Liver (tissue), 7 donors: ENCODE measurements at regions not wholly inside any gene's neighbourhood (a gene's known extent, or its start where the extent isn't known, plus 50 kb on each side); places are given as distances from the start of the nearest gene placed in this dataset.

Experiments
- DNase-seq: peaks from one replicate; pipeline ENCODE4 v3.0.0-alpha.2; 2017; ENCODE audit warnings: low spot score
- H3K27ac ChIP-seq, 2 donors: one replicate each; pipeline ENCODE4 v1.7.0; 2013; ENCODE audit warnings: inconsistent platforms in 2 of 2, low read length in 2 of 2, control low read depth in 1 of 2, low read depth in 1 of 2, mild to moderate bottlenecking in 1 of 2
- H3K27me3 ChIP-seq, 4 donors: one replicate each; pipeline versions ENCODE4 v1.6.1 to v1.7.0; 2013; ENCODE audit warnings: low read length in 3 of 4, inconsistent platforms in 1 of 4, mild to moderate bottlenecking in 1 of 4, moderate library complexity in 1 of 4; ENCODE audit not compliant: control insufficient read depth in 4 of 4, insufficient read depth in 4 of 4
- H3K36me3 ChIP-seq, 4 donors: one replicate each; pipeline versions ENCODE4 v1.6.1 to v1.7.0; 2013; ENCODE audit warnings: low read length in 3 of 4, mild to moderate bottlenecking in 3 of 4, low read depth in 1 of 4, moderate library complexity in 1 of 4; ENCODE audit not compliant: control insufficient read depth in 4 of 4, insufficient read depth in 3 of 4
- H3K4me1 ChIP-seq, 4 donors: one replicate each; pipeline versions ENCODE4 v1.6.1 to v1.7.0; 2013; ENCODE audit warnings: low read length in 3 of 4, mild to moderate bottlenecking in 3 of 4, moderate library complexity in 1 of 4; ENCODE audit not compliant: control insufficient read depth in 4 of 4, insufficient read depth in 4 of 4
- H3K4me3 ChIP-seq, 3 donors: one replicate each; pipeline versions ENCODE4 v1.6.1 to v1.7.0; 2013; ENCODE audit warnings: low read length in 3 of 3, control low read depth in 1 of 3, low read depth in 1 of 3, mild to moderate bottlenecking in 1 of 3
- H3K9ac ChIP-seq, 2 donors: one replicate each; pipeline ENCODE4 v1.7.0; 2013; ENCODE audit warnings: low read length in 2 of 2, mild to moderate bottlenecking in 2 of 2, moderate library complexity in 2 of 2, control low read depth in 1 of 2, low read depth in 1 of 2
- H3K9me3 ChIP-seq, 4 donors: one replicate each; pipeline versions ENCODE4 v1.6.1 to v1.7.0; 2013; ENCODE audit warnings: low read length in 3 of 4; ENCODE audit not compliant: control insufficient read depth in 4 of 4
- EGR1 ChIP-seq, 2 donors: IDR thresholded peaks; 2 replicates each; pipeline ENCODE4 v1.6.1; 2016 to 2018; ENCODE audit warnings: antibody characterized with exemption in 2 of 2, low read depth in 2 of 2
- FOXA2 ChIP-seq: IDR thresholded peaks from 2 replicates; pipeline ENCODE4 v1.6.1; 2016; ENCODE audit warnings: antibody characterized with exemption
- GABPA ChIP-seq, 2 donors: IDR thresholded peaks in 1 of 2; conservative IDR thresholded peaks in 1 of 2; 2 replicates each; pipeline ENCODE4 v1.6.1; 2016; ENCODE audit warnings: antibody characterized with exemption in 2 of 2, mild to moderate bottlenecking in 1 of 2, moderate library complexity in 1 of 2
- HNF4G ChIP-seq: IDR thresholded peaks from 2 replicates; pipeline ENCODE4 v1.6.1; 2016; ENCODE audit warnings: antibody characterized with exemption
- RAD21 ChIP-seq, 2 donors: IDR thresholded peaks; 2 replicates each; pipeline ENCODE4 v1.6.1; 2016; ENCODE audit warnings: antibody characterized with exemption in 2 of 2, mild to moderate bottlenecking in 2 of 2
- RXRA ChIP-seq, 2 donors: IDR thresholded peaks; 2 replicates each; pipeline ENCODE4 v1.6.1; 2017 to 2018; ENCODE audit warnings: antibody characterized with exemption in 2 of 2, mild to moderate bottlenecking in 1 of 2
- TAF1 ChIP-seq: conservative IDR thresholded peaks from 2 replicates; pipeline ENCODE4 v1.6.1; 2016; ENCODE audit warnings: antibody characterized with exemption, mild to moderate bottlenecking
- YY1 ChIP-seq: IDR thresholded peaks from 2 replicates; pipeline ENCODE4 v1.6.1; 2016; ENCODE audit warnings: antibody characterized with exemption, mild to moderate bottlenecking
- WGBS: extraction: QIAGEN DNeasy Blood & Tissue Kit; methylation state at CpG from one replicate; pipeline ENCODE4 v1.1.7; 2013; 5-methylcytosine and 5-hydroxymethylcytosine counted together
- TF ChIP-seq, protein P1 (sequence below): IDR thresholded peaks from 2 replicates; pipeline ENCODE4 v1.6.1; 2016; ENCODE audit warnings: antibody characterized with exemption
- TF ChIP-seq, protein P2 (sequence below): IDR thresholded peaks from 2 replicates; pipeline ENCODE4 v1.6.1; 2016; ENCODE audit warnings: antibody characterized with exemption
- TF ChIP-seq, protein P3 (sequence below): IDR thresholded peaks from 2 replicates; pipeline ENCODE4 v1.6.1; 2016; ENCODE audit warnings: antibody characterized with exemption
- TF ChIP-seq, protein P4 (sequence below): IDR thresholded peaks from 2 replicates; pipeline ENCODE4 v1.6.1; 2016; ENCODE audit warnings: antibody characterized with exemption, mild to moderate bottlenecking
- donor health status: healthy.
- donor health status: healthy.
- donor health status: healthy.
- donor health status: healthy.

DNA sequence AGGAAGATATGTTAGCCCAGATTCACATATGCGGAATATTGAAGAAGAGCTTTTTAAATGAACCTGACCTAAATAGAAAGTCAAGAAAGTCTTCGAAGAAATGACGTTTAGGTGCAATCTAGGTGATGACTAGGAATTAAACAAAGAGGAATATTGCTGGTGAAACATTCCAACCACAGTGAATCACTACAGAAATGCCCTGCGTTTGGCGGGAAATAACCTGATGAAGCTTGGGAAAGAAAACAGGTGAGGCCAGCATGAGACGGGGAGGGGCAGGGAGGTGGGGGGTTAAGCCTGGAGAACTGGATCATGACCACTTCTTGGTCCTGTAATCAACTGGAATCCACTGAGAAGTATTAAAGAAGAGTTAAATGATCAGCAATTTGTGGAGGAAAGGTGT is 299.4 kb upstream of the VSTM2A start:
- no peak overlapping the region for H3K4me3 ChIP-seq
- H3K9ac ChIP-seq: no peak overlapping the region
- H3K27ac ChIP-seq: no peak overlapping the region
- no peaks in the 10 kb centered on the region for H3K36me3 ChIP-seq
- no peak for TF ChIP-seq EGR1 (IDR thresholded peaks at IDR 0.05; ENCODE audit: low read depth in 2 of 2)
- no peak for TF ChIP-seq RAD21 (IDR thresholded peaks at IDR 0.05)
- no peak for TF ChIP-seq YY1
- no peak for TF ChIP-seq RXRA (IDR thresholded peaks at IDR 0.05)
- TF ChIP-seq, protein P1, sequence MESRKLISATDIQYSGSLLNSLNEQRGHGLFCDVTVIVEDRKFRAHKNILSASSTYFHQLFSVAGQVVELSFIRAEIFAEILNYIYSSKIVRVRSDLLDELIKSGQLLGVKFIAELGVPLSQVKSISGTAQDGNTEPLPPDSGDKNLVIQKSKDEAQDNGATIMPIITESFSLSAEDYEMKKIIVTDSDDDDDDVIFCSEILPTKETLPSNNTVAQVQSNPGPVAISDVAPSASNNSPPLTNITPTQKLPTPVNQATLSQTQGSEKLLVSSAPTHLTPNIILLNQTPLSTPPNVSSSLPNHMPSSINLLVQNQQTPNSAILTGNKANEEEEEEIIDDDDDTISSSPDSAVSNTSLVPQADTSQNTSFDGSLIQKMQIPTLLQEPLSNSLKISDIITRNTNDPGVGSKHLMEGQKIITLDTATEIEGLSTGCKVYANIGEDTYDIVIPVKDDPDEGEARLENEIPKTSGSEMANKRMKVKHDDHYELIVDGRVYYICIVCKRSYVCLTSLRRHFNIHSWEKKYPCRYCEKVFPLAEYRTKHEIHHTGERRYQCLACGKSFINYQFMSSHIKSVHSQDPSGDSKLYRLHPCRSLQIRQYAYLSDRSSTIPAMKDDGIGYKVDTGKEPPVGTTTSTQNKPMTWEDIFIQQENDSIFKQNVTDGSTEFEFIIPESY: no peak
- no peak for TF ChIP-seq FOXA2
- TF ChIP-seq, protein P2, sequence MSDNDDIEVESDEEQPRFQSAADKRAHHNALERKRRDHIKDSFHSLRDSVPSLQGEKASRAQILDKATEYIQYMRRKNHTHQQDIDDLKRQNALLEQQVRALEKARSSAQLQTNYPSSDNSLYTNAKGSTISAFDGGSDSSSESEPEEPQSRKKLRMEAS: no peak
- TF ChIP-seq TAF1: no peak
- TF ChIP-seq, protein P3, sequence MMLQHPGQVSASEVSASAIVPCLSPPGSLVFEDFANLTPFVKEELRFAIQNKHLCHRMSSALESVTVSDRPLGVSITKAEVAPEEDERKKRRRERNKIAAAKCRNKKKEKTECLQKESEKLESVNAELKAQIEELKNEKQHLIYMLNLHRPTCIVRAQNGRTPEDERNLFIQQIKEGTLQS: no peak
- no peak for DNase-seq
- H3K9me3 ChIP-seq: no peaks in the 10 kb centered on the region
- no peaks in the 10 kb centered on the region for H3K27me3 ChIP-seq
- H3K4me1 ChIP-seq: no peaks in the 10 kb centered on the region
- 83% methylated on average over 6 of the region's 6 CpGs for WGBS

DNA sequence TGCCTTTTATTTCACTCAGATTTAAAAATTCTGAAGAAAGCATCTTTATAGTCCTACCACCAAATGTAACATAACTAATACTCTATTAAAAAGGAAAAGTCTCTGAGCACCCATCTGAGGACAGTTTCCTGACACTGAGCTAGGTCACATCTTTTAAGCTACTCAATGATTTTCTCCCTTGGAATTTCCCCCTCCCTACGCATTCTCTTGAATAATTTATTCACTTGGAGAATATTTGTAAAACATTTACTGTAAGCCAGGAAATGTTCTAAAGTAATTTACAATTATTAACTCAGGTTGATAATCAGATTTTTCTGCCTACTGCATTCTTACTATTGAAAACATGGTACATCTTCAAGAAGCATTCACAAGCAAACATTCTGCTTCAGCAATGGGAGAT is 297.2 kb upstream of the VSTM2A start:
- 68% methylated on average over 1 of the region's 1 CpG for WGBS
- no peak for DNase-seq
- H3K4me1 ChIP-seq: no peaks in the 10 kb centered on the region
- H3K27ac ChIP-seq: no peak overlapping the region
- no peak overlapping the region for H3K4me3 ChIP-seq
- H3K27me3 ChIP-seq: no peaks in the 10 kb centered on the region
- H3K9ac ChIP-seq: no peak overlapping the region
- no peaks in the 10 kb centered on the region for H3K9me3 ChIP-seq
- TF ChIP-seq HNF4G (no peak), GABPA (IDR thresholded peaks at IDR 0.05 in 1 of 2, conservative IDR thresholded peaks at IDR 0.05 in 1 of 2) (no peak), FOXA2 (no peak), YY1 (no peak)
- TF ChIP-seq, protein P4, sequence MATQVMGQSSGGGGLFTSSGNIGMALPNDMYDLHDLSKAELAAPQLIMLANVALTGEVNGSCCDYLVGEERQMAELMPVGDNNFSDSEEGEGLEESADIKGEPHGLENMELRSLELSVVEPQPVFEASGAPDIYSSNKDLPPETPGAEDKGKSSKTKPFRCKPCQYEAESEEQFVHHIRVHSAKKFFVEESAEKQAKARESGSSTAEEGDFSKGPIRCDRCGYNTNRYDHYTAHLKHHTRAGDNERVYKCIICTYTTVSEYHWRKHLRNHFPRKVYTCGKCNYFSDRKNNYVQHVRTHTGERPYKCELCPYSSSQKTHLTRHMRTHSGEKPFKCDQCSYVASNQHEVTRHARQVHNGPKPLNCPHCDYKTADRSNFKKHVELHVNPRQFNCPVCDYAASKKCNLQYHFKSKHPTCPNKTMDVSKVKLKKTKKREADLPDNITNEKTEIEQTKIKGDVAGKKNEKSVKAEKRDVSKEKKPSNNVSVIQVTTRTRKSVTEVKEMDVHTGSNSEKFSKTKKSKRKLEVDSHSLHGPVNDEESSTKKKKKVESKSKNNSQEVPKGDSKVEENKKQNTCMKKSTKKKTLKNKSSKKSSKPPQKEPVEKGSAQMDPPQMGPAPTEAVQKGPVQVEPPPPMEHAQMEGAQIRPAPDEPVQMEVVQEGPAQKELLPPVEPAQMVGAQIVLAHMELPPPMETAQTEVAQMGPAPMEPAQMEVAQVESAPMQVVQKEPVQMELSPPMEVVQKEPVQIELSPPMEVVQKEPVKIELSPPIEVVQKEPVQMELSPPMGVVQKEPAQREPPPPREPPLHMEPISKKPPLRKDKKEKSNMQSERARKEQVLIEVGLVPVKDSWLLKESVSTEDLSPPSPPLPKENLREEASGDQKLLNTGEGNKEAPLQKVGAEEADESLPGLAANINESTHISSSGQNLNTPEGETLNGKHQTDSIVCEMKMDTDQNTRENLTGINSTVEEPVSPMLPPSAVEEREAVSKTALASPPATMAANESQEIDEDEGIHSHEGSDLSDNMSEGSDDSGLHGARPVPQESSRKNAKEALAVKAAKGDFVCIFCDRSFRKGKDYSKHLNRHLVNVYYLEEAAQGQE: no peak
- TF ChIP-seq, protein P1: no peak
- no peaks in the 10 kb centered on the region for H3K36me3 ChIP-seq
